ENCODE measurements at regions not wholly inside any gene's neighbourhood (a gene's known extent, or its start where the extent isn't known, plus 50 kb on each side); places are given as distances from the start of the nearest gene placed in this dataset.
"Not testable (repeated sequence)": the region's sequence is repeated elsewhere in the genome, so short reads cannot be mapped to it uniquely, and the experiment has no call there.

- WGBS, 2 donors, result 64 to 76% methylated on average over 6 of the region's 6 CpGs
- intact Hi-C loops (cut with DNase I; ENCODE audit: low total_unique reads), result no loop called here
- TF ChIP-seq CTCF (IDR thresholded peaks at IDR 0.05), result no peak
- TF ChIP-seq POLR2A (IDR thresholded peaks at IDR 0.05), result no peak
- H3K4me3 ChIP-seq (ENCODE audit: low read depth, poor library complexity, severe bottlenecking), result no peak overlapping the region
- no peak for DNase-seq (ENCODE audit: low spot score in 2 of 2)
Observed at GRCh38 chr18:22701326-22701725, 231.8 kb upstream of the RBBP8 start.

- intact Hi-C loops (cut with DNase I; ENCODE audit: low total_unique reads), result no loop called here
- no peak for DNase-seq (ENCODE audit: low spot score in 2 of 2)
- TF ChIP-seq POLR2A (IDR thresholded peaks at IDR 0.05) (no peak), CTCF (IDR thresholded peaks at IDR 0.05) (no peak)
- no peak overlapping the region for H3K4me3 ChIP-seq (ENCODE audit: low read depth, poor library complexity, severe bottlenecking)
- WGBS, 2 donors, result 72 to 81% methylated on average over 4 of the region's 4 CpGs
Observed at GRCh38 chr18:22701795-22702194, 231.3 kb upstream of the RBBP8 start.

- no peak overlapping the region for H3K4me3 ChIP-seq (ENCODE audit: low read depth, poor library complexity, severe bottlenecking)
- intact Hi-C loops (cut with DNase I; ENCODE audit: low total_unique reads), result no loop called here
- TF ChIP-seq POLR2A (IDR thresholded peaks at IDR 0.05) (no peak), CTCF (IDR thresholded peaks at IDR 0.05) (no peak)
- WGBS, 2 donors, result 67 to 71% methylated on average over 3 of the region's 3 CpGs
- DNase-seq (ENCODE audit: low spot score in 2 of 2), result no peak
Observed at GRCh38 chr18:22702806-22703205, 230.3 kb upstream of the RBBP8 start.

- H3K4me3 ChIP-seq (ENCODE audit: low read depth, poor library complexity, severe bottlenecking), result no peak overlapping the region
- intact Hi-C loops (cut with DNase I; ENCODE audit: low total_unique reads), result no loop called here
- WGBS, 2 donors, result 48 to 54% methylated on average over 9 of the region's 9 CpGs
- TF ChIP-seq POLR2A (IDR thresholded peaks at IDR 0.05), result no peak
- TF ChIP-seq CTCF (IDR thresholded peaks at IDR 0.05), result no peak
- no peak for DNase-seq (ENCODE audit: low spot score in 2 of 2)
Observed at GRCh38 chr18:22703883-22704585, 229.1 kb upstream of the RBBP8 start.

GRCh38 chr18:22704586-22704918 lies 228.6 kb upstream of the RBBP8 start:
- intact Hi-C loops (cut with DNase I; ENCODE audit: low total_unique reads), result no loop called here
- DNase-seq (ENCODE audit: low spot score in 2 of 2), result no peak
- 95 to 98% methylated on average over 1 of the region's 1 CpG for WGBS, 2 donors
- no peak overlapping the region for H3K4me3 ChIP-seq (ENCODE audit: low read depth, poor library complexity, severe bottlenecking)
- TF ChIP-seq CTCF (IDR thresholded peaks at IDR 0.05) (no peak), POLR2A (IDR thresholded peaks at IDR 0.05) (no peak)

DNA sequence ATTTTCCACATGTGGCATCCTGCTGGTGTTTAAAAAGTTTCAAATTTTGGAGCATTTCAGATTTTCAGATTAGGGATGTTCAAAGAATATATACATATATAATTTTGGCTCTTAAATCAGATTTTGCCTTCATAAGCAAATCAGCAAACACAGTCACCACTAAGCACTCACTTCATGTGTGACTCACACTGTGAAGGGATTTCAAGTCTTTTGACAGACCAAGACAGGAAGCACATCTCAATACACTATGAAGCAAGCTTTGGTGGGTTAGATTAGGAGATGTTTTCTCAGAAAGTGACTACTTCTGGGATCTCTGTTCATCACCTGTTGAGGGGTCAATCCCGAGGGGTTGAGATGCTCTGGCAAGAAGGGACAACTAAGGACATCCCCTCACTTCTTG lies 227.8 kb upstream of the RBBP8 start:
- H3K4me3 ChIP-seq (ENCODE audit: low read depth, poor library complexity, severe bottlenecking), result no peak overlapping the region
- WGBS, 2 donors, result 63 to 74% methylated on average over 1 of the region's 1 CpG
- no peak for DNase-seq (ENCODE audit: low spot score in 2 of 2)
- intact Hi-C loops (cut with DNase I; ENCODE audit: low total_unique reads), result no loop called here
- TF ChIP-seq CTCF (IDR thresholded peaks at IDR 0.05), result no peak
- TF ChIP-seq POLR2A (IDR thresholded peaks at IDR 0.05), result no peak

DNA sequence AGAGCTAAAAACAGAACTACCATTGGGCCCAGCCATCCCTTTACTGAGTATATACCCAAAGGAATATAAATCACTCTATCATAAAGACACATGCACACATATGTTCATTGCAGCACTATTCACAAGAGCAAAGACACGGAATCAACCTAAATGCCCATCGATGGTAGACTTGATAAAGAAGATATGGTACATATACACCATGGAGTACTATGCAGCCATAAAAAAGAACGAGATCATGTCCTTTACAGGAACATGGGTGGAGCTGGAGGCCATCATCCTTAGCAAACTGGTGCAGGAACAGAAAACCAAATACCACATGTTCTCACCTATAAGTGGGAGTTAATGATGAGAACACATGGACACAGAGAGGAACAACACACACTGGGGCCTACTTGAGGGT lies 227.1 kb upstream of the RBBP8 start:
- intact Hi-C loops (cut with DNase I; ENCODE audit: low total_unique reads); H3K4me3 ChIP-seq (ENCODE audit: low read depth, poor library complexity, severe bottlenecking); DNase-seq (ENCODE audit: low spot score in 2 of 2): not testable (repeated sequence)
- WGBS, 2 donors, result 92 to 95% methylated on average over 3 of the region's 3 CpGs

All from lower leg skin (tissue), 4 donors.